GM21423 (cell line): ENCODE measurements at regions not wholly inside any gene's neighbourhood (a gene's known extent, or its start where the extent isn't known, plus 50 kb on each side); places are given as distances from the start of the nearest gene placed in this dataset.
A peak's percentile ranks its signal among the peaks of the same experiment; 100 is the strongest.

Source experiments
- ATAC-seq: cut with Tn5 transposase; IDR thresholded peaks from one replicate; pipeline ENCODE4 v1.9.1; 2021; ENCODE audit warnings: mild to moderate bottlenecking, moderate library complexity; ENCODE audit not compliant: unreplicated experiment

- no peak for ATAC-seq
Measured at GRCh38 chr2:212638694-212639093, 100.1 kb upstream of the ERBB4 start.

- ATAC-seq, result no peak
Measured at GRCh38 chr2:212628586-212628985, 90.0 kb upstream of the ERBB4 start.

GRCh38 chr2:212626371-212626918, 87.8 kb upstream of the ERBB4 start:
- no peak for ATAC-seq

GRCh38 chr2:212619954-212620353, 81.4 kb upstream of the ERBB4 start:
- ATAC-seq, result no peak

GRCh38 chr2:212618636-212619035, 80.0 kb upstream of the ERBB4 start:
- no peak for ATAC-seq

DNA sequence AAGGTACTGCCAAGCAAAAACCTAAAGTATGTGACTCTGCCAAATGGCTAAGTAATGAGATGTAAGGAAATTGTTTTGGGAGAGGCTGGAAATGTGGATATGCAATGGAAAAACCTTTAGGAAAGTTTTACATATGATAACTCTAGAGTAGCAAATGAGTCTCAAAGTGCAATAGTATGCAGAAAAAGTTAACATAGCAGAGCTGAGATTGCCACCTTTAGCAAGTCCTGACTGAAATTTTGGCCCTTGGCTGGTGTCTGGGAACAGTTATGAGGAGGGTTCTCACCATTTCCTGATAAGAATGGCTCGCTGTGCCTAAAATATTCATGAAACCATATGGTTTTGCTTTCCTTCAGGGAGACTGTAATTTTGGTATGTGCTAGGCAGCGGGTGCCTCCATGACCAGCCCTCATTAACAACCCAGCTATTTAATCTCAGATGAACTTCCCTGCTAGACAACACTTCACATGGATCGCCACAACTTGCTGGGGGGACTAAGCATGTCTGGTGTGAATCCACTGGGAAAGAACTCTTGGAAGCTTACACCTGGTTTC, 72.3 kb upstream of the ERBB4 start:
- no peak for ATAC-seq

GRCh38 chr2:212609479-212609878, 70.9 kb upstream of the ERBB4 start:
- ATAC-seq, result no peak

DNA sequence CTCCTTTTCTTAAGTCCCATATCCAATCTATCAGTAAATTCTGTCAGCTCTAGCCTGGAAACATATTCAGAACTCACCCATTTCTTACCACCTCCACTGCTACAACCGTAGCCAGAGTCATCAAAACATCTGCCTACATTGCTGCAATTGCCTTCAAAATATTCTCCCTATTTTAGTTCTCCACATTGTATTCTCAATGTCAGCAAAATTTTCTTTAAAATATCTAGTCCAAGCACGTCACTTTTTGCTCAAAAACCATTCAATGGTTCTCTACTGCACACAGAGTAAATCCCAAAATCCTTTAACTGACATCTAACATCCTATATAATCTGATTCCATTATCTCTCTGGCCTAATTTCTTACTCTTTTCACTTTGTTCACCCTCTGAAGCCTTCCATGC, 68.5 kb upstream of the ERBB4 start:
- ATAC-seq, result no peak

GRCh38 chr2:212606232-212606631, 67.6 kb upstream of the ERBB4 start:
- no peak for ATAC-seq

GRCh38 chr2:212596688-212597087, 58.1 kb upstream of the ERBB4 start:
- ATAC-seq, result peak; percentile 45

DNA sequence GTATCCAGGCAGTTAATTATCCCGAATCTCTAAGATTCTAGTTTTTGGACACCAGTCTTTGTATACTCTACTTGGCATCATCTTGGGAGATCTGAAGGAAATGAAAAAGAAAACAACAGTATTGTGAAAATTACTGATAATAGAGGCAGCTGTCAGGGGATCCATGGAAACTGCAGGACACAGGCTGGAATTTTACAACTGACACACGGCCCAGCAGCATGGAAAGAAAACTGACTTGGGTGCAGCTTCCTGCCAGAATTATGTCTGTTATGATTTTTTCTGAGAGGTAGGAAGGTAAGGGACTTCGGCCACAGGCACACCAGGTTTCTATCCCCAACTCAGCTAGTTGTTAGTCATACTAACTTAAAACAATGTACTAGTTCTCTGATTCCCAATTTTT, 57.7 kb upstream of the ERBB4 start:
- no peak for ATAC-seq

DNA sequence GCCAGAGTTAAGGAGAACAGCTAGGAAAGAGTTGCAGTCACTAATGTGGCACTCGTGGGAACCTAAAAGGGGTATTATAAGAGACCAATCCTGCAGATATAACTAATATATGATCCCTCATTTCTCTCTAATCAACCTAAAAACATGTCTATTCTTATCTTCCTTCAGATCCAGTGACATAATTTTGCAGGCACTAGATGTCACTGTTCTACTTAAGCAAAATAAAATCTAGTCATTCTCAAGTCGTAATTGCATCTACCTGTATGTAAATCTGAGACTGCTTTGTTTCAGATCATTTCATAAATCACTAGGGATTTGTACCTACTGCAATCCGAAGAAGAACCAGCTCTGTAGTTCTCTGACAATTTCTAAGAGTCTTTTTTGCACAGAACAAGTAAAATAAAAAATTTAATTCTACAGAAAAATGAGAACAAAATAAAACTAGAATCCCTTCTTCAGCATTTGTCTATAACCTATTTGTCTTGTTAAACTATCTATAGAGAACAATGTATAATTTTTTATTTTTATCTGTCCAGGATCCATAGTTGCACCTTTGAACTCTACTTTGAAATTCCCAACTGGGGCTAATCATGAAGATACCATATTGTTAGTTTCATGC, 56.5 kb upstream of the ERBB4 start:
- no peak for ATAC-seq

GRCh38 chr2:212592695-212593094, 54.1 kb upstream of the ERBB4 start:
- no peak for ATAC-seq
